GM12878 (cell line): ENCODE measurements at regions not wholly inside any gene's neighbourhood (a gene's known extent, or its start where the extent isn't known, plus 50 kb on each side); places are given as distances from the start of the nearest gene placed in this dataset.

Experiments
- ATF3 ChIP-seq: IDR thresholded peaks from 2 replicates; pipeline ENCODE4 v1.6.1; 2011; ENCODE audit warnings: low read depth, mild to moderate bottlenecking, low read length, moderate library complexity, borderline replicate concordance; ENCODE audit errors: extremely low read depth
- CREB1 ChIP-seq: IDR thresholded peaks from 2 replicates; pipeline ENCODE4 v1.6.1; 2012; ENCODE audit warnings: low read depth, mild to moderate bottlenecking, inconsistent platforms
- CTCF ChIP-seq, 3 experiments: IDR thresholded peaks in 2 of 3; conservative IDR thresholded peaks in 1 of 3; 2 replicates each; pipeline ENCODE4 v1.5.1; 2011; ENCODE audit warnings: low read depth in 3 of 3, low read length in 3 of 3, mild to moderate bottlenecking in 3 of 3, control low read depth in 2 of 3, moderate library complexity in 2 of 3, inconsistent platforms in 1 of 3, mixed read lengths in 1 of 3; ENCODE audit not compliant: control insufficient read depth in 2 of 3, insufficient read depth in 1 of 3; ENCODE audit errors: extremely low read depth in 1 of 3
- E4F1 ChIP-seq: fragments of 450-650 bp; IDR thresholded peaks from 2 replicates; pipeline ENCODE4 v1.6.1; 2018; ENCODE audit warnings: borderline replicate concordance, mild to moderate bottlenecking; ENCODE audit not compliant: partially characterized antibody
- EP300 ChIP-seq, 2 experiments: fragments of 150-350 bp in 1 of 2; IDR thresholded peaks; 2 replicates each; pipeline ENCODE4 v1.6.1; 2011 to 2012; ENCODE audit warnings: low read depth in 2 of 2, low read length in 2 of 2, borderline replicate concordance in 1 of 2, improper control_type of control experiment in 1 of 2, inconsistent platforms in 1 of 2; ENCODE audit not compliant: control insufficient read depth in 1 of 2
- EZH2 ChIP-seq: IDR thresholded peaks from 2 replicates; pipeline ENCODE4 v1.6.1; 2012; ENCODE audit warnings: low read depth, mild to moderate bottlenecking, control low read depth, inconsistent platforms, low read length, borderline replicate concordance; ENCODE audit not compliant: control insufficient read depth
- JUNB ChIP-seq: IDR thresholded peaks from 2 replicates; pipeline ENCODE4 v1.6.1; 2016; ENCODE audit warnings: antibody characterized with exemption, mild to moderate bottlenecking
- MAX ChIP-seq: IDR thresholded peaks from 2 replicates; pipeline ENCODE4 v1.6.1; 2012; ENCODE audit warnings: low read depth, low read length, improper control_type of control experiment
- SKIL ChIP-seq: fragments of 450-650 bp; IDR thresholded peaks from 2 replicates; pipeline ENCODE4 v1.6.1; 2017; ENCODE audit warnings: mild to moderate bottlenecking, low read depth, inconsistent platforms; ENCODE audit not compliant: poor library complexity, severe bottlenecking
- TAF1 ChIP-seq: IDR thresholded peaks from 2 replicates; pipeline ENCODE4 v1.6.1; 2011; ENCODE audit warnings: mild to moderate bottlenecking, low read depth, low read length, borderline replicate concordance
- TCF7 ChIP-seq: IDR thresholded peaks from 2 replicates; pipeline ENCODE4 v1.6.1; 2014; ENCODE audit warnings: antibody characterized with exemption, borderline replicate concordance

DNA sequence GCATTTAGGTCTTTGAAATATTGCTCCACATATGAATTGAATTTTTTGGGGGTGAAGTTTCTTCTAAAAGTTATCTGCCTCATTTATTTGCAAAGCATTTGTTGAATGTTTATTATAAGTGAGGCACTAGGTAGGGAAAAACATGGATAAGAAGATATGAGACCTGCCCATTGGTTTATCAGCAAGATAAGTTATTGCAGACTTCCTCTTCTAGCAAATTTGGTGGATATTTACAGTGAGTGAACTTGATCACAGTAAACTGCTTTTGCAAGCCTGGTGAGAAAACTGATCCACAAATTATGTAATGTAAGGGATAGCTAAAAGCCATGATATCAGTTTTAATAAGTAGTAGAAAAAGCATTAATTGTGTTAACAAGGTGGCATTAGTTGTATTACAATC, 364.8 kb downstream of the SOCS6 start:
- TF ChIP-seq ATF3 = no peak
- no peak for TF ChIP-seq EZH2
- no peak for TF ChIP-seq SKIL
- no peak for TF ChIP-seq E4F1
- no peak for TF ChIP-seq TCF7
- TF ChIP-seq CTCF (IDR thresholded peaks at IDR 0.05 in 2 of 3, conservative IDR thresholded peaks at IDR 0.05 in 1 of 3; ENCODE audit: control insufficient read depth in 2 of 3, extremely low read depth in 1 of 3, insufficient read depth in 1 of 3, low read depth in 3 of 3, low read length in 3 of 3) = no peak
- no peak for TF ChIP-seq JUNB
- TF ChIP-seq MAX = no peak
- TF ChIP-seq EP300 (IDR thresholded peaks at IDR 0.05; ENCODE audit: borderline replicate concordance in 1 of 2, control insufficient read depth in 1 of 2, low read depth in 2 of 2, low read length in 2 of 2) = no peak
- no peak for TF ChIP-seq CREB1
- TF ChIP-seq TAF1 = no peak
